Coronary artery (tissue), 2 donors: ENCODE measurements at regions not wholly inside any gene's neighbourhood (a gene's known extent, or its start where the extent isn't known, plus 50 kb on each side); places are given as distances from the start of the nearest gene placed in this dataset.

ENCODE experiments used
- DNase-seq: peaks from one replicate; pipeline ENCODE4 v3.0.0-alpha.2; 2017; ENCODE audit warnings: low spot score
- H3K27ac ChIP-seq, 2 donors: fragments of 200-600 bp; sonication (generic); one replicate each; pipeline ENCODE4 v1.5.1; 2016 to 2019
- H3K4me3 ChIP-seq: fragments of 200-600 bp; sonication (generic); 2 replicates; pipeline ENCODE4 v1.5.1; 2016; ENCODE audit warnings: mild to moderate bottlenecking, moderate library complexity
- TF ChIP-seq, protein P1 (sequence below): fragments of 200-600 bp; sonication (generic); IDR thresholded peaks from one replicate; pipeline ENCODE4 v1.5.1; 2019; ENCODE audit warnings: antibody characterized with exemption

DNA sequence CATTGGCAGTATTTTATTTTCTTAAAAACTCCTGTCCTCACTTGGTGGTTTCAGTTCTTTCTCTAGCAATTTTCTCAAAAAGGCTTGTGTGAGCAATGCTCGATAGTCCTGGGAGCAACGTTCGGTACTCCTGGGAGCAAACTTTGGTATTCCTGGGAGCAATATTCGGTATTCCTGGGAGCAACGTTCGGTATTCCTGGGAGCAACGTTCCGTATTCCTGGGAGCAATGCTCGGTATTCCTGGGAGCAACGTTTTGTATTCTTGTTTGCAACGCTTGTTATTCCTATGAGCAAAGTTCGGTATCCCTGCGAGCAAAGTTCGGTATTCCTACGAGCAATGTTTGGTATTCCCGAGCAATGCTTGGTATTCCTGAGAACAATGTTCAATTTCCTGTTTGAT, 362.0 kb upstream of the ADARB2 start:
- no peak overlapping the region for H3K4me3 ChIP-seq
- TF ChIP-seq, protein P1, sequence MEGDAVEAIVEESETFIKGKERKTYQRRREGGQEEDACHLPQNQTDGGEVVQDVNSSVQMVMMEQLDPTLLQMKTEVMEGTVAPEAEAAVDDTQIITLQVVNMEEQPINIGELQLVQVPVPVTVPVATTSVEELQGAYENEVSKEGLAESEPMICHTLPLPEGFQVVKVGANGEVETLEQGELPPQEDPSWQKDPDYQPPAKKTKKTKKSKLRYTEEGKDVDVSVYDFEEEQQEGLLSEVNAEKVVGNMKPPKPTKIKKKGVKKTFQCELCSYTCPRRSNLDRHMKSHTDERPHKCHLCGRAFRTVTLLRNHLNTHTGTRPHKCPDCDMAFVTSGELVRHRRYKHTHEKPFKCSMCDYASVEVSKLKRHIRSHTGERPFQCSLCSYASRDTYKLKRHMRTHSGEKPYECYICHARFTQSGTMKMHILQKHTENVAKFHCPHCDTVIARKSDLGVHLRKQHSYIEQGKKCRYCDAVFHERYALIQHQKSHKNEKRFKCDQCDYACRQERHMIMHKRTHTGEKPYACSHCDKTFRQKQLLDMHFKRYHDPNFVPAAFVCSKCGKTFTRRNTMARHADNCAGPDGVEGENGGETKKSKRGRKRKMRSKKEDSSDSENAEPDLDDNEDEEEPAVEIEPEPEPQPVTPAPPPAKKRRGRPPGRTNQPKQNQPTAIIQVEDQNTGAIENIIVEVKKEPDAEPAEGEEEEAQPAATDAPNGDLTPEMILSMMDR = no peak
- DNase-seq = no peak
- no peak overlapping the region for H3K27ac ChIP-seq

- TF ChIP-seq, protein P1 = no peak
- no peak overlapping the region for H3K27ac ChIP-seq
- no peak for DNase-seq
- H3K4me3 ChIP-seq = no peak overlapping the region
Observed at GRCh38 chr10:2097937-2098336, 360.6 kb upstream of the ADARB2 start.

- DNase-seq = no peak
- TF ChIP-seq, protein P1 = no peak
- no peak overlapping the region for H3K4me3 ChIP-seq
- no peak overlapping the region for H3K27ac ChIP-seq
Observed at GRCh38 chr10:2094171-2094570, 356.8 kb upstream of the ADARB2 start.

DNA sequence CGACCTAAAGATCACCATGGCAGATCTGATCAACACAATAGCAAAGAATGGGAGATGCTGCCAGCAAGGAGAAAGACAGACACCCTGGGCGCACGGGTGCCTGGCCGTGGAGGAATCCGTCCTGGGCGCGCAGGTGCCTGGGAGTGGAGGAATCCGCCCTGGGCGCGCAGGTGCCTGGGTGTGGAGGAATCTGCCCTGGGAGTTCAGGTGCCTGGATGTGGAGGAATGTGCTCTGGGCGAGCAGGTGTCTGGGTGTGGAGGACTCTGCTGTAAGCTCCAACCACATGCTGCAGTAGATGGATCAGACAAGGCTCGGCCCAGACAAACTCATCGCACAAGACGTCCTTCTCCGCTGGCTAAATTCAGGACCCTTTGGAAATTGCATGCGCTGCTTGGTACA, 346.3 kb upstream of the ADARB2 start:
- no peak for DNase-seq
- TF ChIP-seq, protein P1 = no peak
- Histone ChIP-seq H3K27ac (no peak overlapping the region), H3K4me3 (no peak overlapping the region)

- Histone ChIP-seq H3K27ac (no peak overlapping the region), H3K4me3 (no peak overlapping the region)
- no peak for DNase-seq
- TF ChIP-seq, protein P1 = no peak
Observed at GRCh38 chr10:2081501-2081900, 344.2 kb upstream of the ADARB2 start.

GRCh38 chr10:2079603-2080078, 342.3 kb upstream of the ADARB2 start:
- H3K4me3 ChIP-seq = no peak overlapping the region
- TF ChIP-seq, protein P1 = no peak
- no peak for DNase-seq
- H3K27ac ChIP-seq = no peak overlapping the region

- H3K4me3 ChIP-seq = no peak overlapping the region
- TF ChIP-seq, protein P1 = no peak
- no peak overlapping the region for H3K27ac ChIP-seq
- DNase-seq = no peak
Observed at GRCh38 chr10:2077231-2077630, 339.9 kb upstream of the ADARB2 start.
